Hippocampal formation (tissue), 2 donors: ENCODE measurements at regions not wholly inside any gene's neighbourhood (a gene's known extent, or its start where the extent isn't known, plus 50 kb on each side); places are given as distances from the start of the nearest gene placed in this dataset.
"Not testable (repeated sequence)": the region's sequence is repeated elsewhere in the genome, so short reads cannot be mapped to it uniquely, and the experiment has no call there.

Source experiments
- DNase-seq, 2 donors: peaks; one replicate each; lab custom pipeline; 2025; lab: John Stamatoyannopoulos, UW

DNA sequence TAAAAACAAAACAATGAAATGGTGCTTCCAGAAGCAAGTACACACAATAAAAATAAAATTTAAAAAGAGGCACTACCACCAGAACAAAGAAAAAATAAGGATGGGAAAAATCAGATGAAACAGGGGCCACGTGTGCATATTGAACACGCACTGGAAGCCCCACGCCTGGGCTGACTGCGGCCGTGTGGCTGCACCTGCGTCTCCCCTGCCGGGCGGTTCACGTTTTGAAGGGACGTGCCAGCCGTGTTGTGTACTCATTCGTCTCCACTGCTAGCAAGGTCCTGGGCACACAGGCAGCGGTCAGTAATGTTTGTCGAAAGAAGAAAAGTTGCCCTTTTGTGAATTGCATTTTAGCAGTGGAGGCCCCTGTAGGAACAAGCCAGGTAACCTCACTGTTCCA is 255.9 kb upstream of the RNF32 start:
- DNase-seq: no peak

DNA sequence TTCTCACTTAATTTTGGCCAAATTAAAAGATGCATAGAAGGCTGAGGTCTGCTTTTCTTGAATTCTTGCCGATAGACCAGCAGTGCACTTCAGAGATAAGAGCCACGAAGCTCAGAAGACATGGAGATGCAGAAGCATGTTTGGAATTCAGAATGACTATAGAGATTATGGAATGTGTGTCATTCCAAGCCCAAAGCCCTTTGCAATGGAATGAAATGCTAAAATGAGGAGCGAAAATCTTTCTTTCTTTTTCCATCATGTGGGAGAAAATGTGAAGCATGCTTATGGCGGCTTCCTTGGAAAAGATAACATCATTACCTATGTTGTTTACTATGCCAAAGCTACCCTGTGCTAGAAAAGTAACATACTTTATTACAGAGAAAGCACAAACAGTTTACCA is 257.0 kb upstream of the RNF32 start:
- no peak for DNase-seq

DNA sequence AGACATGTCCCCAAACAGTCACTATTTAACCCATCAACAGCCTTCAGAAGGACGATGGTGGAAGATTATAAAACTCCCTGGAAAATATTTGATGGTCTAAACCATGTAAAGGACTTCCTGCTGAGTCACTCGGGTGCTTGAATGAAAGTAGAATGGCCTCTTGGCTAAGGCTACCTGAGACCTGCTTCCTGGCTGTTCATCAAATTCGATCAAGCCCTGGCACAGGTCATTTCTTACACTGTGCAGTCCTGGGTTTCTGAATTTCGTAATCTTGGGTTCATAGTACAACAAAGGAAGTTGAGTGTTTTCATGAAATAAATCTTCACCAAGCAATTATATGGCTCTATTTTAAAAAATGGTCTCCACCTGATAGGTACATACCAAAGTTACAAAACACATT is 260.3 kb upstream of the RNF32 start:
- DNase-seq: no peak

DNA sequence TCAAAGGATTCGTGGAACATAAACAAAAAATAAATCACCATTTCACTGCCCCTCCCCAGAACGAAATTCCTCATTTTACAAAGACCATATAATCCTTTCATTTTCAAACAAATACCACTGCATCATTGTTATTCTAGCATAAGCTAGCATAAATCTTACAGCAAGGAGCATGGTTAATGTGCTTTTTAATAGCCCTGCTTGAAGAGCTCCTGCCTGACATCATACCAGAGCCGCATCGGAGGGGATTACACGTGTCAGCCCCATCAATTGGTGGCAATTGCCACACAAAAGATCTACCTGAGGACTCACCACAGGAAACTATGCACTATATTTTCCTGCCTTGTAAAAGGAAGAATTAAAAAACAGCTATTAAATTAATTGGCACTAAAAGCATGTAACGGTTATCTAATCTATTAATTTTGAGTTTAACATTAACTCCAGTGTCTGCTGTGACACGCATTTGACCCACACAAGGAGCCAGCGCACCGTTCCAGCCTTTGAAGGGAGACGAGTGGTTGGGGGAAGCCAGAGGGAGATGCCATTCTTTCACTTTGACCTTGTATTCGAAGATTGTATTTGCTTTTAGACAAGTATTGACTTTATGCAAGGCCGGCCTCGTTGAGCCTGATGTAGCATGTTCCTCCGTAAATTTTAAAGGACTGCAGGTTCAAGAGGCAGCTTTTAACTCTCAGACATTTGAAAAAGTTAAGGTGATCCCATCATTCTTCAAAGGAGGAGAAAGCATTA is 261.1 kb upstream of the RNF32 start:
- no peak for DNase-seq

DNA sequence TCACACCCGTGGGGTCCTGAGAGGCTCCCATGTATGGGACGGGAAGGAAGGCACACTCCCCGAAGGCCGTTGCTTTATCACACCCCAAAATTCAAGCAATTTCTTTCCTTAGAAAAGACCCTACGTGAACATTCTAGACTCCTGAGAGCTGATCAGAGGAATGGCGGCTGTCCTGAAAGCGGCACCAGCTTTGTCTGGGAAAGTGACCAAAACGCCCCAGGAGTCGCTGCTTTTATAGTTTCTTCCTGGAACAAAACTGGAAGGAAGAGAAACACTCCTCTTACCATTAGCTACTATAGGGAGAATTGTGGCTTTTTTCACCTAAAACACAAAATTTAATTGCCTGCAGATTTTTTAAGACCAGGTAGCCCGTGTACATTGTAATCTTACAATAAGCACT is 261.8 kb upstream of the RNF32 start:
- DNase-seq: no peak

DNA sequence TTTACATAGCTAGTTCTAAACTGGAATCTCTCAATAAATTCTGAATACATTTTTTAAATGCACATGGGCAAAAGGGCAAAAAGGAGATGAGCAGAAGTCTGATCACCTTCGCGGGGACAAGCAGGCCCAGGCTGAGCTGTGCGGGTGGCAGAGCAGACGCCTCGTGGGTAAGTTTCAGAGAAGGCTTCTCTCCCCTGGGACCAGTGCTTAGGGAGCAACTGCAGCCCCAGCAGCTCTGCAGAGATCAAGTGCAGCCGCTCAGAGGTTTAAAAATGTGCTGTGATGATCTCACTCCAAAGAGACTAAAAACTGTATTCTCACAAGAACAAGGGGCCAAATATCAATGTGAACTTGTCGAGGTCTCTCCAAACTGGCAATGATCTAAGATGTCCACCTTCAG is 264.3 kb upstream of the RNF32 start:
- DNase-seq: no peak

DNA sequence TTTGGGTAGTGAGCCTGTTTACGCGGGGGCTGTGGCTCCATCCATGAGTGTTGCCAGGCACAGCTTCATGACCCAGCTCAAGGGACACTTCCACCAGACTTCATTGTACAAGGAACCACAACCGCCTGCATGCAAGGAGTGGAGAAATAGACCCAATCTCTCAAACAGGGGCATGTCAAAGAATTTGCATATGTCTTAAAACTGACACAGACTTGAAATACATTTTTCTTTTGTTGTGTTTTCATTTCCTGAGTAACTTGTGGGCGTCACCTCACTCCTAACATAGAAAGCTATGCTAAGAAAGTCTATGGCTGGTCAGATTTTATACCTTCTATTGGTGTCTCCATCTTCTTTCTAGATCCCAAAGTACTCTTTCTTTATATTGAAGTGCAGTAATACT is 266.2 kb upstream of the RNF32 start:
- DNase-seq: no peak

DNA sequence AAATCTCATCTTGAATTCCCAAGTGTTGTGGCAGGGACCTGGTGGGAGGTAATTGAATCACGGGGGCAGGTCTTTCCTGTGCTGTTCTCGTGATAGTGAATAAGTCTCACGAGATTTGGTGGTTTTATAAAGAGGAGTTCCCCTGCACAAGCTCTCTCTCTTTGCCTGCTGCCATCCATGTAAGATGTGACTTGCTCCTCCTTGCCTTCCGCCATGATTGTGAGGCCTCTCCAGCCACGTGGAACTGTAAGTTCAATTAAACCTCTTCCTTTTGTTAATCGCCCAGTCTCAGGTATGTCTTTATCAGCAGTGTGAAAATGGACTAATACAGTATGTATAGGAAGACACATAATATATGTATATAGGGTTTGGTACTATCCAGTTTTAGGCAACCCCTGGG is 270.6 kb upstream of the RNF32 start:
- not testable (repeated sequence) for DNase-seq

DNA sequence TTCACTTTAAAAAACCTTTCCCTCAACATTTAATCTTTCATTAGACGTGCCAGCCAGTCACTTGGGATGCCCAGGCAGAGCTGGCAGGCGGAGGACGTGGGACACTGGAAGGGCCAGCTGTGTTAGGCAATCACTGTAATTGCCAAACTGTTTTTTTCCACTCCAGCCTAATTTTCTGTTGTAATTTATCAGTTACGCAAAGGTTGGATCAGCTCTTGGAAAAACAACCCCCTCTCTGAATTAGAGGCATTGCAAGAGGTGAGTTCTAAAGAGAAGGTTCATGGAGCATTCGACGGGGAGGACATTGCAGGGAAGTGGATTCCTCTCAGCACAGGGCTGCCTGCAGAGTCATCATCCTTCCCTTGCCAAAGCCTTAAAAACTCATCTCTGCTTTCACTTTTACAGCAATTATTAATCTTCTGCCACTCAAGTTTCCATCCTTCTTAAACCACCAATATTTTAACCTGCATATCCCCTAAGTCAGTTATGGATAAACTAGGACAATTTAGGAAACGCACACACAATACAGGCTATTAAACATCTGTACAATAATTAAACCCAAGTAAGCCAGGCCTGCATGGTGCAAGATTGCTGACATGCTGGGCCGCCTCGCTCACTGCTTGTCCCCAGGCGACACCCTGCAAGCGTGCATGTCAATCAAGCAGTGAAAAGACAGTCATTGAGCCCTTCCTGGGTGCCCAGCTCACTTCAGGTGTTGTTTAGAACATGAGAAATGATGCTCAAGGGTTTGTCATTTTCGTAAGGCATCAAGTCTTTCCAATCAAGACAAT is 272.3 kb upstream of the RNF32 start:
- DNase-seq: no peak

DNA sequence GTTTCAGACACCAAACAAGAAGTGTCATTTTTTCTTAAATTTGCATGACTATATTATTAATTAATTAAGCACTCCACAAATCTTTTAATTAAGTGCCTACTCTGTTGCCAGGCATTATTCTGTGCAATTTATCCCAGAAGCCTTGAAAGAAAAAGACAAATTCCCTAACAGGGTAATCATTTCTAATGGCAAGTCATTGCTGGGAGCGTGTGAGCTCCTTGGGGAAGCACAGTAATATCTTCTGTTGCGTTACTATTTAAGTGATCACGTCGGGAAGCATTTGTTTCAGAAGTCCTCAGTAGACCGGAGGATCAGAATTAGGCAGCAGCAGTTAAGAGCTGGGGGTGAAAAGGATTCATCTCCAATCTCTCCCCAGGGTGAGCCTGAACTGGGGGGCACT is 276.8 kb upstream of the RNF32 start:
- DNase-seq: no peak

DNA sequence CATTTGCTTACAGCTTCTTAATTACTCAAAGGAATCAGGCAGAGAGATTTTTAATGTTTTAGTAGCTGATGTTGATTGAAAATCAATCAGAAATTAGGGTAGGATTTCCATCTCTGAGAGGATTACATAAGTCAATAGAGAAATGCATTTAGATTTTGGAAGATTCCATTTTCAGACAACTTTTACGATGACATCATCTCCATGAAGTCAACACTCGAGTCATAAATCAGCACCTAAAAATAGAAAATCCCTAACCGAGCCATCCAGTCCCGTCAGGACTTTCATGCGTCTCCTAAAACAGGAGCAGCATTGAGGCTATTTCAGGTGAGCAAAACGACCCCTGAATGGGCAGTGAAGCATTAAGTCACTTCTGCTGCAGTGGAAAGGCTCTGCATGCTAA is 279.7 kb upstream of the RNF32 start:
- DNase-seq: no peak

DNA sequence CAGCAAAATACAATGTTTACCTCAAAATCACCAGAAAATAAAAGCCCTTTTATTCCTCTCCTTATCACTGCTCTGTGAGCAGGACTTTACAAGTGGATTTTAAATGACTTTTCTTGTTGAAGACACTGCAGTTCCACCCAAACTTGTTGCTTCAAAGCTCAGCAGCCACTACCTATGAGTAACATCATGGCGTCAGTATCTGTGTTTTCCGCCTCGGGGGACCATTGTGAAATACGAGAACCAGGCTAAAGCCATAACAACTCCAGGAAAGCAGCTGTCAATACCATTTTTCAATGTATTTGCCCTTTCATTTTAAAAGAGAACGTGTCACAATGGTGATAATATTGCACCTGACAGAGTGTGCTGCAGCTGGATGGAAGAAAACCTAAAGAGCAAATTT is 284.0 kb upstream of the RNF32 start:
- DNase-seq: no peak

DNA sequence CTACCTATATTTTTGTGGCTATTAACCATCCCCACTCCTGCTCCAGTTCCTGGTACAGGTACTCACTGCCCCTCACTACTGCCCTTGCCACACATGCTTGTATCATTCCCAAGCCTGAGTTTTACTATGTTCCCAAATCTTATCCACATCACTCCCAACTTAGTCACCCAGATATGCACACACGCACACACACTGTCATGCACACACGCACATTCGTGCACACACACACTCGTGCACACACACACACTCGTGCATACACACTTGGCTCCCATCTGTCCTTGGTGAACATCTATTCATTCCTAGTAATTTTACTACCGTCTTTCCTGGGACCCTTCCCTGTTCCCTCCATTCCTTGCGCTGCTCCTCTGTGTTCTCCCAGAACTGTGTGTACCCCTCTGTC is 287.2 kb upstream of the RNF32 start:
- DNase-seq: no peak

DNA sequence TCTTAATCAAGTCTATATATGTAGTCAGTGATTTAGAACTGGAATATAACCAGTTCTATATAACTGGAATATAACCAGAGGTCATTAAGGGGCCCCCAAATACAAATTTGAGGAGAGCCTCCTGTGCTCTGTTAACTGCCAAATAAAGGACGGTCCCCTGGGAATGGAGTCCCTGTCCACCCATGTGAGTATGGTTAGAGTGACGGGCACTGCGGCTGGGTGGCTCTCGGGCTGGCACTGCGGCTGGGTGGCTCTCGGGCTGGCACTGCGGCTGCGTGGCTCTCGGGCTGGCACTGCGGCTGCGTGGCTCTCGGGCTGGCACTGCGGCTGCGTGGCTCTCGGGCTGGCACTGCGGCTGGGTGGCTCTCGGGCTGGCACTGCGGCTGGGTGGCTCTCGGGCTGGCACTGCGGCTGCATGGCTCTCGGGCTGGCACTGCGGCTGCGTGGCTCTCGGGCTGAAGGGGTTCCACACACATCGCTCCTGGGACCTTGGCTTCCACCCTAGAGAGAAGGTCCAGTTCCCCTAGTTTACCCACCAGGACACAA is 292.8 kb upstream of the RNF32 start:
- not testable (repeated sequence) for DNase-seq

DNA sequence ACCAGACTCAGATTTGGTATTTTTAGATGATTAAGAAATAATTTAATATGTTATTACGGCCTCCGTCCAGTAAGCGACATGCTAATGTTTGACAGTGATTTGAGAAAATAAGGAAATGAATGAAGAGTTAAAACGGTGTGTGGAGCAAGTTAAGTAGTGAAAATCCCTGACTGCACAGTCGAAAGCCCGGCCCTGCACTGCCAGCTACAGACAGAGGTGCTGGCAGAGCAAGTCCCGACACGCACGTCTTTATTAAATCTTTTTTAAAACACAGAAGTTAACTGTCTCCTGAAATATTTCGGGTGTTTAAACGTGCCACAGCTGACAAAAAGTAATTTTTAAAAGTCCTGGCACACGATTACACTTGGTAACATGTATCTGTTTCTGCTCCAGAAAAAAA is 293.4 kb upstream of the RNF32 start:
- DNase-seq: no peak

DNA sequence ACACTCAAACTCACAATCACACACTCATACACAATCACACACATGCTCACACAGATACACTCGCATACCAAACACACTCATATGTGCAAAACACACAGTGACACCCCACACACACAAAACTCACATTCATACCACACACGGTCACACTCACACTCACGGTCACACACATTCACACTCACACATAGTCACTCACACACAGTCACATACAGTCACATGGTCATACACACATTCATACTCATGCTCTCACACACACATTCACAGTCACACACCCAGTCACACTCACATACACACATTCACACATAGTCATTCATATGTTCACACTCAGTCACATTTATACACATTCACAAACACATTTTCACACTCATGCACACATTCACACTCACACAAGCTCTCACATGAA is 296.0 kb upstream of the RNF32 start:
- no peak for DNase-seq

DNA sequence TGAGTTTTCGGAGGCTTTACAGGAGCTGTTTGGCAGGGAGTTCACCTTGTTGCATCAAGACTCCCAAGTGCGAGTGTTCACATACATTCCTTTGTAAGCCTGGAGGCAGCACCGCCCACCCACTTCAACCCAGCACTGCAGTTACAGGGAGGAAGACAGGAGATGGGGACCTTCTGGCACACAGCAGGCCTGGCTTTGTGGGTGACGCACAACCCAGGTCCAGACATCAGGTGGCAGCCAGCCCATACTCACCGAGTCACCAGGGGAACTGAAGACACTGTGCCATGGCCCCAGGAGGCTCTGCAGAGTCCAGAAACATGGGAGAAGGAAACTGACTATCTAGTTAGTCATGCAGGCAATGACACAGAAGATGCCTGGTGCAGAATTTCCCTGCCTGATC is 305.9 kb upstream of the RNF32 start:
- no peak for DNase-seq

DNA sequence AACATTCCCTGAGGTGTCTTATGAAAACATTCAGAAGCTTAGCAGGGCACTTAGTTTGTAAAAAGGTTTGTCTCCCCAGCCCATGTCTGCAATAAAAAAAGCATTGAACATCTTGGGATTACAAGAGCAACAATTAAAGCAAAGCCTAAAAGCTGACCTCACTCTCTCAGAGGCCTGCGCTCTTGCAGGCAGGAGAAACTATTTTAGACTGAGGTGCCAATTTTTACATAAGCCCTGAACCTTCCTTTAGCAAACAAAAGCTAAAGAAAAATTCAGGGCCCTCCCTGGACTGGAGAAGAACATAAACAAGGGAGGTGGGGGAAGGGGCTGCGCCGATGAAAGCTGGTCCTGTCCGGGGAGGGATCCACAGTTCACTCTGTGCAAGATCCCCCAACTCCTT is 312.7 kb upstream of the RNF32 start:
- DNase-seq: no peak

DNA sequence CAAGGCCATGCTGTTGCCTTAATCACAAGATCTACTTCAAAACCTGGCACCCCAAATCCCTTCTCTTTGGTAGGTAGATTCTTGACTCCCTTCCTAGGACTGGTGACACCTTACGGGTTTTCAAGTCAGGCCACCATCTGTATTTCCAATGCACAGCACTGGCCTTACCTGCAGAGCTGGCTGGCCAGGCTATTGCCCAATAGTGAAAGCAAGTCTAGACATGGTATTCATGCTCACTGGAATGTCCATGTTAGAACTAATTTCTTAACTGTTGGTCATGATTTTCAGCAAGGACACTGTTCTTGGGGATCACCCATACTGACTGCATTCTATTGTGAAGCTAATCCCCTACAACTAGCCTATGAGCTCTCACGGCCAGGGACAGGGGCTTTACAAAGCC is 313.1 kb upstream of the RNF32 start:
- no peak for DNase-seq

DNA sequence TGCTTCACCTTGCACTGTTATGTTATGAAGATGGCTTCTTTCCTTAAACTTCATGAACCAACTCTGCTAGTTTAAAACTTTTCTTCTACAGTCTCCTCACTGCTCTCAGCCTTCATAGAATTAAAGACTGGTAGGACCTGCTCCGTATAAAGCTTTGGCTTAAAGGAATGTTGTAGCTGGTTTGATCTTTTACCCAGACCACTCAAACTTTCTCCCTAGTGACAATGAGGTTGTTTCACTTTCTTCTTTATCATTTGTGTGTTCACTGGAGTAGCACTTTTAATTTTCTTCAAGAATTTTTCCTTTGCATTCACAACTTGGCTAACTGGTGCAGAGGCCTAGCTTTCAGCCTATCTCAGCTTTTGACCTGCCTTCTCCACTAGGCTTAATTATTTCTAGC is 316.4 kb upstream of the RNF32 start:
- no peak for DNase-seq

DNA sequence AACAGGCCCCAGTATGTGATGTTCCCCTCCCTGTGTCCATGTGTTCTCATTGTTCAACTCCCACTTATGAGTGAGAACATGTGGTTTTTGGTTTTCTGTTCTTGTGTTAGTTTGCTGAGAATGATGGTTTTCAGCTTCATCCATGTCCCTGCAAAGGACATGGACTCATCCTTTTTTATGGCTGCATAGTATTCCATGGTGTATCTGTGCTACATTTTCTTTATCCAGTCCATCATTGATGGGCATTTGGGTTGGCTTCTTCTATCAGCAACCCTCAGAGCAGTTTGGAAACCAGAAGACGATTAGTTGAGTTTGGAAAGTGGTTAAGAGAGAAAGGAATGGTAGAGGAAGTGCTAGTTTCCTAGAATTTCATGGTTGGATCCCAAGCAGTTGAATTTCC is 319.1 kb upstream of the RNF32 start:
- not testable (repeated sequence) for DNase-seq

DNA sequence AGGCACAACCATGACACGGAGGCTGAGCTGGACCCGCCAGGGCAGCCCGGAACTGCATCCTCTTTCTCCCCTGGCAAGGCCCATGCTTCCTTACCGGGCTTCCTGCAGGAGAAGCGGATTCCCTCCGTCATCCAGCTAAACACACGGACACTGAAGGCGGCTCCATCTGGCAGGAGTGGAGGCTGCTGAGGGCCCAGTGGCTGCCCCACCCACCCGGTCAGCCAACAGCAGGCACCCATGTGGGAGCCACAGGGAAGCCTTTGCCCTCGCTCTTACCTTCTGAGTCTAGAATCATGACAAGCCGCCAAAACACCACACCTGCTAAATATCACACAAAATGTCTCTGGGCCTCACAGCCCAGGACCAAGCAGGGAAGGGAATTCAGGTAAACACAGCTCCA is 321.6 kb upstream of the RNF32 start:
- no peak for DNase-seq

DNA sequence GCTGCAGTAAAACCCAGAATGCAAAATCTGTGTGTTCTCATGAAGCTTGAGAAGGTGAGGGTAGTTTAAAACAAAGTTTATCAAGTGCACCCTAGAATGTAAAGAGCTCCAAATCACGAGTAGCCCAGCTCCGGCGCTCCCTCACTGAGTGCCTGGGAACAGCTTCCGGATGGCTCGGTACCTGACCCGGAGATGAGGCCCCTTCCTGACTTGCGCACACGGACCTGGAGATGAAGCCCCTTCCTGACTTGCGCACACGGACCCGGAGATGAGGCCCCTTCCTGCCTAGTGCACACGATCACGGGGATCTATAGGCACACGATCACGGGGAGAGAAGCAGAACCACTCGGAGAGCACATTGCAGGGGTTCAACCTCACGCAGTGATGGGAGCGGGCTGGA is 322.1 kb upstream of the RNF32 start:
- DNase-seq: no peak
